Liver (tissue), 8 donors: ENCODE measurements at regions not wholly inside any gene's neighbourhood (a gene's known extent, or its start where the extent isn't known, plus 50 kb on each side); places are given as distances from the start of the nearest gene placed in this dataset.
"Not testable (repeated sequence)": the region's sequence is repeated elsewhere in the genome, so short reads cannot be mapped to it uniquely, and the experiment has no call there.

ENCODE experiments used
- DNase-seq: peaks from one replicate; pipeline ENCODE4 v3.0.0-alpha.2; 2017; ENCODE audit warnings: low spot score
- H3K27ac ChIP-seq, 2 donors: one replicate each; pipeline ENCODE4 v1.7.0; 2013; ENCODE audit warnings: inconsistent platforms in 2 of 2, low read length in 2 of 2, control low read depth in 1 of 2, low read depth in 1 of 2, mild to moderate bottlenecking in 1 of 2
- H3K27me3 ChIP-seq, 4 donors: one replicate each; pipeline versions ENCODE4 v1.6.1 to v1.7.0; 2013; ENCODE audit warnings: low read length in 3 of 4, inconsistent platforms in 1 of 4, mild to moderate bottlenecking in 1 of 4, moderate library complexity in 1 of 4; ENCODE audit not compliant: control insufficient read depth in 4 of 4, insufficient read depth in 4 of 4
- H3K36me3 ChIP-seq, 4 donors: one replicate each; pipeline versions ENCODE4 v1.6.1 to v1.7.0; 2013; ENCODE audit warnings: low read length in 3 of 4, mild to moderate bottlenecking in 3 of 4, low read depth in 1 of 4, moderate library complexity in 1 of 4; ENCODE audit not compliant: control insufficient read depth in 4 of 4, insufficient read depth in 3 of 4
- H3K4me1 ChIP-seq, 4 donors: one replicate each; pipeline versions ENCODE4 v1.6.1 to v1.7.0; 2013; ENCODE audit warnings: low read length in 3 of 4, mild to moderate bottlenecking in 3 of 4, moderate library complexity in 1 of 4; ENCODE audit not compliant: control insufficient read depth in 4 of 4, insufficient read depth in 4 of 4
- H3K4me3 ChIP-seq, 3 donors: one replicate each; pipeline versions ENCODE4 v1.6.1 to v1.7.0; 2013; ENCODE audit warnings: low read length in 3 of 3, control low read depth in 1 of 3, low read depth in 1 of 3, mild to moderate bottlenecking in 1 of 3
- H3K9ac ChIP-seq, 2 donors: one replicate each; pipeline ENCODE4 v1.7.0; 2013; ENCODE audit warnings: low read length in 2 of 2, mild to moderate bottlenecking in 2 of 2, moderate library complexity in 2 of 2, control low read depth in 1 of 2, low read depth in 1 of 2
- H3K9me3 ChIP-seq, 4 donors: one replicate each; pipeline versions ENCODE4 v1.6.1 to v1.7.0; 2013; ENCODE audit warnings: low read length in 3 of 4; ENCODE audit not compliant: control insufficient read depth in 4 of 4
- ATF3 ChIP-seq: IDR thresholded peaks from 2 replicates; pipeline ENCODE4 v1.6.1; 2016; ENCODE audit warnings: antibody characterized with exemption
- CTCF ChIP-seq: fragments of 150-350 bp; IDR thresholded peaks from 2 replicates; pipeline ENCODE4 v1.5.1; 2017; ENCODE audit warnings: improper control_type of control experiment, low read depth, low read length; ENCODE audit not compliant: missing input control
- EGR1 ChIP-seq, 2 donors: IDR thresholded peaks; 2 replicates each; pipeline ENCODE4 v1.6.1; 2016 to 2018; ENCODE audit warnings: antibody characterized with exemption in 2 of 2, low read depth in 2 of 2
- FOXA1 ChIP-seq: IDR thresholded peaks from 2 replicates; pipeline ENCODE4 v1.6.1; 2016; ENCODE audit warnings: antibody characterized with exemption
- FOXA2 ChIP-seq: IDR thresholded peaks from 2 replicates; pipeline ENCODE4 v1.6.1; 2016; ENCODE audit warnings: antibody characterized with exemption
- GABPA ChIP-seq, 2 donors: IDR thresholded peaks in 1 of 2; conservative IDR thresholded peaks in 1 of 2; 2 replicates each; pipeline ENCODE4 v1.6.1; 2016; ENCODE audit warnings: antibody characterized with exemption in 2 of 2, mild to moderate bottlenecking in 1 of 2, moderate library complexity in 1 of 2
- HNF4A ChIP-seq, 2 donors: conservative IDR thresholded peaks; 2 replicates each; pipeline ENCODE4 v1.6.1; 2016; ENCODE audit warnings: antibody characterized with exemption in 2 of 2, mild to moderate bottlenecking in 2 of 2
- HNF4G ChIP-seq: IDR thresholded peaks from 2 replicates; pipeline ENCODE4 v1.6.1; 2016; ENCODE audit warnings: antibody characterized with exemption
- JUND ChIP-seq, 2 donors: IDR thresholded peaks; 2 replicates each; pipeline ENCODE4 v1.6.1; 2016; ENCODE audit warnings: antibody characterized with exemption in 2 of 2
- MAX ChIP-seq: IDR thresholded peaks from 2 replicates; pipeline ENCODE4 v1.6.1; 2016; ENCODE audit warnings: antibody characterized with exemption
- NR2F2 ChIP-seq: IDR thresholded peaks from 2 replicates; pipeline ENCODE4 v1.6.1; 2016; ENCODE audit warnings: antibody characterized with exemption
- RAD21 ChIP-seq, 2 donors: IDR thresholded peaks; 2 replicates each; pipeline ENCODE4 v1.6.1; 2016; ENCODE audit warnings: antibody characterized with exemption in 2 of 2, mild to moderate bottlenecking in 2 of 2
- REST ChIP-seq: IDR thresholded peaks from 2 replicates; pipeline ENCODE4 v1.6.1; 2016; ENCODE audit warnings: antibody characterized with exemption, mild to moderate bottlenecking
- RXRA ChIP-seq, 2 donors: IDR thresholded peaks; 2 replicates each; pipeline ENCODE4 v1.6.1; 2017 to 2018; ENCODE audit warnings: antibody characterized with exemption in 2 of 2, mild to moderate bottlenecking in 1 of 2
- SP1 ChIP-seq: IDR thresholded peaks from 2 replicates; pipeline ENCODE4 v1.6.1; 2018; ENCODE audit warnings: antibody characterized with exemption, mild to moderate bottlenecking
- TAF1 ChIP-seq: conservative IDR thresholded peaks from 2 replicates; pipeline ENCODE4 v1.6.1; 2016; ENCODE audit warnings: antibody characterized with exemption, mild to moderate bottlenecking
- YY1 ChIP-seq: IDR thresholded peaks from 2 replicates; pipeline ENCODE4 v1.6.1; 2016; ENCODE audit warnings: antibody characterized with exemption, mild to moderate bottlenecking
- ZBTB33 ChIP-seq: IDR thresholded peaks from 2 replicates; pipeline ENCODE4 v1.6.1; 2016; ENCODE audit warnings: antibody characterized with exemption
- WGBS: extraction: QIAGEN DNeasy Blood & Tissue Kit; methylation state at CpG from one replicate; pipeline ENCODE4 v1.1.7; 2013; 5-methylcytosine and 5-hydroxymethylcytosine counted together
- donor health status: healthy.
- donor health status: healthy.
- donor health status: healthy.
- donor health status: healthy.
- donor health status: healthy.

- not testable (repeated sequence) for DNase-seq, H3K27me3 ChIP-seq, H3K4me3 ChIP-seq, H3K36me3 ChIP-seq, H3K9me3 ChIP-seq, H3K4me1 ChIP-seq, H3K9ac ChIP-seq, H3K27ac ChIP-seq
- peak in 1 of 2 donors; percentile 17 for TF ChIP-seq RAD21 (IDR thresholded peaks at IDR 0.05)
- 92% methylated on average over 3 of the region's 3 CpGs for WGBS
These were observed 93.0 kb upstream of the ACSL1 start for GRCh38 chr4:184918799-184919198.

GRCh38 chr4:184921456-184921855 is 95.7 kb upstream of the ACSL1 start:
- WGBS, result 76% methylated on average over 4 of the region's 4 CpGs
- no peak for TF ChIP-seq ZBTB33
- no peak for TF ChIP-seq HNF4A (conservative IDR thresholded peaks at IDR 0.05)
- no peak for TF ChIP-seq FOXA2
- no peak for DNase-seq

GRCh38 chr4:184922301-184922700 is 96.0 kb upstream of the HELT start:
- no peak for DNase-seq
- no peaks in the 10 kb centered on the region for H3K4me1 ChIP-seq
- no peaks in the 10 kb centered on the region for H3K36me3 ChIP-seq
- H3K4me3 ChIP-seq, result no peak overlapping the region
- H3K9me3 ChIP-seq, result no peaks in the 10 kb centered on the region
- H3K27me3 ChIP-seq, result no peaks in the 10 kb centered on the region
- no peak for TF ChIP-seq FOXA1
- TF ChIP-seq MAX, result no peak
- TF ChIP-seq RXRA (IDR thresholded peaks at IDR 0.05), result no peak
- no peak for TF ChIP-seq FOXA2
- no peak for TF ChIP-seq HNF4A (conservative IDR thresholded peaks at IDR 0.05)
- no peak for TF ChIP-seq EGR1 (IDR thresholded peaks at IDR 0.05; ENCODE audit: low read depth in 2 of 2)
- TF ChIP-seq REST, result no peak
- no peak for TF ChIP-seq ZBTB33
- no peak for TF ChIP-seq NR2F2
- no peak for TF ChIP-seq TAF1
- no peak for TF ChIP-seq JUND (IDR thresholded peaks at IDR 0.05)
- no peak for TF ChIP-seq HNF4G
- no peak for TF ChIP-seq ATF3
- no peak for TF ChIP-seq CTCF
- TF ChIP-seq GABPA (IDR thresholded peaks at IDR 0.05 in 1 of 2, conservative IDR thresholded peaks at IDR 0.05 in 1 of 2), result no peak
- TF ChIP-seq SP1, result no peak
- TF ChIP-seq RAD21 (IDR thresholded peaks at IDR 0.05), result no peak
- TF ChIP-seq YY1, result no peak
- H3K9ac ChIP-seq, result no peak overlapping the region
- 98% methylated on average over 3 of the region's 3 CpGs for WGBS
- H3K27ac ChIP-seq, result no peak overlapping the region

More at GRCh38 chr4:184921456-184921855, 95.7 kb upstream of the ACSL1 start:
- Histone ChIP-seq H3K36me3 (no peaks in the 10 kb centered on the region), H3K27me3 (no peaks in the 10 kb centered on the region), H3K9me3 (no peaks in the 10 kb centered on the region), H3K4me1 (no peaks in the 10 kb centered on the region), H3K9ac (no peak overlapping the region), H3K4me3 (no peak overlapping the region), H3K27ac (no peak overlapping the region)
